ENCODE measurements at regions not wholly inside any gene's neighbourhood (a gene's known extent, or its start where the extent isn't known, plus 50 kb on each side); places are given as distances from the start of the nearest gene placed in this dataset.
"Not testable (repeated sequence)": the region's sequence is repeated elsewhere in the genome, so short reads cannot be mapped to it uniquely, and the experiment has no call there.

DNA sequence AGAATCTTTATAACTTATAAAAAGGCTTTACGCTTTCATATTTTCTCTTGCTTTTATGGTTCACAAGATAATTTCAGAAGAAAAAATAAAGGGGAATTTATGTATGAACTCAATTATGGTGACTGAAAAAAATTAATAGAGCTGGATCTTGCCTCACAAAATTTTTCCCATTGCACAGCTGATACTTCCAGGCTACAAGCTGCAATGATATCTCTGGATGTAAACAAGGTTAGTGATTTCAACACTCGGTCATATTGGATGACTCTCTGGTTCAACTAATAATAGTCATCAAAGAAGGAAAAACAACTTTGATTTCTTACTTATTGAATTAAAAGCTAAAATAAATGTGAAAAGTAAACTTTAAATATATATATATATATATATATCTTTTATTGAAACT, 868.0 kb downstream of the FAT4 start:
- DNase-seq, result no peak

GRCh38 chr4:126183206-126183605, 868.5 kb downstream of the FAT4 start:
- no peak for DNase-seq

DNA sequence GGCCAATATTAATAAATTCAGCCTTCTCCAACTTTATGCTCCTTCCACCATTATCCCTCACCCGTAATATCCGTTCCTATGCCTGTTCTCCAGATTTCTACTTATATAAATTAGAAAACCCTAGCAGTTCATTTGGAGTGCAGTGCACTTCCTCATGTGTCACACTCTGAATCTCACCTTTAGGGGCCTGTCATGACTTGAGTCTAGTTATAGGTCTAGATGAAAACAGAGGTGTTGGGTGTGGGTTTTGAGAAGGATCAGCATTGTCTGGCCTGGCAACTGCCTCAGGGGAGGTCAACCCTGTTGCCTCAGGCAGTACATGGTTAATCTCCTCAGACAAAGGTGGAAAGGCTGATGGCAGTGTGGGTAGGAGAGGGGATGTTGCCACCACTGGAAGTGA, 876.8 kb downstream of the FAT4 start:
- no peak for DNase-seq

- DNase-seq, result no peak
These were observed 877.8 kb downstream of the FAT4 start for GRCh38 chr4:126192506-126192905.

DNA sequence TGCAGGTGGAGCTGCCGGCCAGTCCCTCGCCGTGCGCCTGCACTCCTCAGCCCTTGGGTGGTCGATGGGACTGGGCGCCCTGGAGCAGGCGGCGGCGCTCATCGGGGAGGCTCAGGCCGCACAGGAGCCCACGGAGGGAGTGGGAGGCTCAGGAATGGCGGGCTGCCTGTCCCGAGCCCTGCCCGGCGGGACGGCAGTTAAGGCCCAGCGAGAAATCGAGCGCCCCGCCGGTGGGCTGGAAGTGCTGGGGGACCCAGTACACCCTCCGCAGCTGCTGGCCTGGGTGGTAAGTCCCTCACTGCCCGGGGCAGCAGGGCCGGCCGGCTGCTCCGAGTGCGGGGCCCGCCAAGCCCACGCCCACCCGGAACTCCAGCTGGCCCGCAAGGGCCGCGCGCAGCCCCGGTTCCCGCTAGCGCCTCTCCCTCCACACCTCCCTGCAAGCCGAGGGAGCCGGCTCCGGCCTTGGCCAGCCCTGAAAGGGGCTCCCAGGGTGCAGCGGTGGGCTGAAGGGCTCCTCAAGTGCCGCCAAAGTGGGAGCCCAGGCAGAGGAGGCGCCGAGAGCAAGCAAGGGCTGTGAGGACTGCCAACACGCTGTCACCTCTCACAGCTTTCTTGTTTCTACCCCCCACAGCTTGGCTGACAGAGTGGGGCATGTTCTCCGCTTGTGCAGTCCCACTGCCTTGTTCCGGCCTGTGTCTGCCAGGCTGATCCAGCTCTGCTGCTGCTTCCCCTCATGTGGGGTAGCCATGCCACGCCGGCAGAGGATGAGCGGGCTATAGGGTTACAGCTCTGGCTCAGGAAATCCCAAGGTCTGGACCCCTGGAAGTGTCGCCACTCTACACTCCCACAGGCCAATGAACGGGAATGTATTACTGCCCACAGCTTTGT, 886.7 kb downstream of the FAT4 start:
- not testable (repeated sequence) for DNase-seq

DNA sequence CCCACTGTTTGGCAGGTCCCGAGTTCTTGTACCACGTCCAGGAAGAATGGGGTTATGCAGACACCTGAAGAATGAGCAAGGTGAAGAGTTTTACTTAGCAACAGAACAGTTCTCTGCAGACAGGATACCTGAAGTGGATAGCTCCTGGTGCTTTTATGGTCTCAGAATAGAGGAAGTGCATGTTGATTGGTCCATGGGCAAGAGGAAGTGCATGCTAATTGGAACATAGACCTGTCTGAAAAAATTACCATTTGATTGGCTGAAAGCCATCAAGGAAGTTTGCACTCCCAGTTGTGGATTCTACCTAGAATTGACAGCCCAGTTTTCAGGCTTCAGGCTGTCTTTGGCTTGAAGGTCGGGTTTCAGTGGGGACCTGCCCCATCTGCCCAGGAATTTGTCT, 887.5 kb downstream of the FAT4 start:
- DNase-seq, result no peak

GRCh38 chr4:126207910-126208309, 893.2 kb downstream of the FAT4 start:
- no peak for DNase-seq

DNA sequence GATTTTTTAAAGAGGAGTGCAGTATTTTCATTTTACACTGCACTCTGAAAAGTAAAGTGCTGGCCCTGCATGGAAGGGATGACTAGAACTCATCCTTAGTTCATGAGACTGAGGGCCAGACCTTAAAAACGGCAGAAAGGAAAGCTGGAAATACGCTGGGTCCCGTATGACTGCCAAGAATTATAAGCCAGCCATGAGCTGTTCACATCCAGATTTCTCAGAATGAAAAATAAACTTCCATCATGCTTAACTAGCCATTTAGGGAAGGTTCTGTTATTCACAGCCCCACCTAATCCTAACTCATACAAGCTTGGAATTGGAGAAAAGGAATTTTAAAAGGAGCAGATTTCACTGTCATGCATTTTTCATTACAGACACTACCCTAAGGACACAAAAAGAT, 894.4 kb downstream of the FAT4 start:
- DNase-seq, result no peak

- DNase-seq, result no peak
These were observed 899.2 kb downstream of the FAT4 start for GRCh38 chr4:126213996-126214395.

DNA sequence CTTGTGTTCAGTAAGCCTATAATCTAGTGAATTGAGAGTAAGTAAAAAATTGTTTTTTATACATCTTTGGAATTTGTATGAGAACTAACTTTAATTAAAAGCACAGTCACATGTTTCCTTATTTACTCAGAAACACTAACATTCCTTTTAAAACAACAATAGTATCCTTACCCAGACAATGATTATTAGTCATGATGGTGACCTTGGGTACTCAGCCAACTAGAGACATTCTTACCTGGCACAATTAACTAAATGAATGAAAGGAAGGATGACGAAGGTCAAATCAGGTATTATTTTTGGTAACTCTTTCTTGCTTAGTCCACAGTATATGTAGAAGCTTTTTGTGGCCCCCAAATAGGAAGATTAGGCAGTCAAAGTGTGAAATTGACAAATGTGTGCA, 901.0 kb downstream of the FAT4 start:
- no peak for DNase-seq

- no peak for DNase-seq
These were observed 901.9 kb downstream of the FAT4 start for GRCh38 chr4:126216611-126217010.

DNA sequence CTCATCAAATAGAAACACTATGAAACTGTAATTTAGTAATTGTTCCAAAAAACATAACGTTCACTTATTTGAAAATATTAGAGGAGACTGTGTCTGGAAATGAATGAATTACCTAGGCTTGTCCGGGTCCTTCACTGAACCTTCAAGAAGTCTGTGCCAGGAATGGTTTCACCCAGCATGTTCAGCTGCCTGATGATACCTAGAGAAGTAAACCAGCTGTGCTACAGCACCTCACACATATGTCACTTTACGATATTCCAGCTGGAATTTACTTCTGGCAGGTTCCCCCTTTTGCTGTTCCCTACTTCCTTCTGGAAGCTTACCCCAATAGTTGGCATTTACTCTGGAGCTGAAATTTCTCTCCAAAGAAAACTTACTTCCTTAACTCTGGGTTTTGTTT, 906.5 kb downstream of the FAT4 start:
- no peak for DNase-seq

DNA sequence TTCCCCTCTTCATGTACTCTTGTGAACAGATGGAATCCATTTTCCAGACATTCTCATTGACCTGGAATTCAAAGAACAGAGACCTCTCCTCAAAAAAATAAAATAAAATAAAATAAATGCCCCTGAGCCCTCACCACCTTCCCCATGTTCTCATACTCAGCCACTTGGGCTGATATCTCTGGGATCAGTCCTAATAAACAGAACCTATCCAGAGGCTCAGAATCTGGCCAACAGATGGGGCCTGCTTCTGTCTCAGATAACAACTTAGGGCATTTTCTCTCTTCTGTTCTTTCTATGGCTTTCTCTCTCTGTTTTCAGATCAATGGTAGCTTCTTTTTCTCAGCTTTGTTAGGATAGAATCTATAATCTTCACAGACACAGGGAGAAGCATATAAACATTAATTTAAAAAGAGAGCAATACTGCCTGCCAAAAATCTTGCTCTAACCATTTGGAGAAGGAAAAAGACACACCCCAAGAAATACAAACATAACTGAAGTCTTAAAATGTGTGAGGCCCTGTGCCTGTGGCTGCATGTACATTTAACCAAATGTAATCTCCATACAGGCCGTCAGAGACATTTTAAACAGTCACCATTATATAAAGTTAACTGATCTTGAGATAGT, 907.1 kb downstream of the FAT4 start:
- no peak for DNase-seq

DNA sequence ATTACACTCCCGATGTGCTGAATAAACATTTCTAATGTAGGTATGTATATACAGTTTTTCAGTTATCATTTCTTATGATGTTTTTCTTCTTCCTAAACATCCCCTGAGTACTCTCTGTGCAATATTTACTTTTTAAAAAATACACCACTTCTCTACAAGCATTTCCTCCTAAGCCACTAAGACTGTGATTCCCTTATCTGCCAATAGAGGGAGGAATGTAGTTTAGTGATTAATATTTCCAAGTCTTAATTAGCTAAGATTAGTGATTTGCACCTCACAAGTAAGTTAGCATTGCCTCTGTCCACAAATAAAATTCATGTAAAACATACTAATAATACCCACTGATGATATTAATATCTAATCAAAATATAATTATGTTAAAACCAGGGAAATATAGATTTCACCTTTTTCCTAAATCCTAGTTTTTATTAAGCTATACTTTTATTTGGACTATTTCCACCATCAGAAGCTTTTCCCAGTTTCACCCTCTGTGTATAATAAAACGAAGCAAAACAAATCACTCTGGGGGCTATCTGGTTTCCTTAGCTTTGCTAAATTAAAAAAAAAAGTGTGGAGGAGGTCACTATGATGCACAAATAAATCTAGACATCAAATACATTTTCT, 909.1 kb downstream of the FAT4 start:
- DNase-seq, result peak in 1 of 2 experiments; percentile 16

GRCh38 chr4:126227428-126227827, 912.7 kb downstream of the FAT4 start:
- DNase-seq, result no peak

DNA sequence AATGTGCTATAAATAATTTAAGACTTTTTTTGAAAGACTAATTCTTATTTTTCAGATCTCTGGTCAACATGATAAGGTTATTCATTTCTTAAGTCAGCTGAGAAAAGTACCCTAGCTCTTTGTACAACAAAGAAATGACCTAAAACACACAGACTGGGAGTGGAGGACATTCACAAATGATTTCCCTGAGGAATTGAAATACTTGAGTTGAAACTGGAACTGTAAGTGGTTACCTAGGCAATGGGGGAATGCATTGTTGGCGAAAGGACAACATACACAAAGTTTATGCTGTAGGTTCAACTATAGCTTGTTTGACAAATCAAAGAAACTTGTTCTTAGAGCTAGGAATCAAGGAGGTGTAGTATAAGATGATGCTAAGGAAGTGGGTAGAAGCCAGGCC, 915.5 kb downstream of the FAT4 start:
- no peak for DNase-seq

DNA sequence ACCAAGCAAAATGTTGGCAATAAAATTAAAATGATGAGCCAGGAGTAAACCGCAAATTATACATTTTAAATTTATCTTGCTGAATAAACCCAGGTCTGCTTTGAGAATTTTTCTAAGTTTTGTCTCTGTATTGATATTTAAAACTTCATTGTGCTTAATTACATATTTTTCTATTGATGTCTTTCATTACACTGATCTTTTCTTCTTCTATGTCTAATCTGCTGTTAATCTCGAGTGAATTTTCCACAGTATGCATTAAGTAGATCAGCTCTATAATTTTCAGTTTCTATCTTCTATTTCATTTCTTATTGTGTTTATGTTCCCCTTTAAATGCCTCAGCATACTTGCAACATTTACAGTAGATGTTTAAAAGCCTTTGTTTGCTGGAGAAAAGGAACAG, 918.7 kb downstream of the FAT4 start:
- no peak for DNase-seq

- DNase-seq, result no peak
These were observed 923.3 kb downstream of the FAT4 start for GRCh38 chr4:126238013-126238412.

- DNase-seq, result no peak
These were observed 926.9 kb downstream of the FAT4 start for GRCh38 chr4:126241634-126242033.

DNA sequence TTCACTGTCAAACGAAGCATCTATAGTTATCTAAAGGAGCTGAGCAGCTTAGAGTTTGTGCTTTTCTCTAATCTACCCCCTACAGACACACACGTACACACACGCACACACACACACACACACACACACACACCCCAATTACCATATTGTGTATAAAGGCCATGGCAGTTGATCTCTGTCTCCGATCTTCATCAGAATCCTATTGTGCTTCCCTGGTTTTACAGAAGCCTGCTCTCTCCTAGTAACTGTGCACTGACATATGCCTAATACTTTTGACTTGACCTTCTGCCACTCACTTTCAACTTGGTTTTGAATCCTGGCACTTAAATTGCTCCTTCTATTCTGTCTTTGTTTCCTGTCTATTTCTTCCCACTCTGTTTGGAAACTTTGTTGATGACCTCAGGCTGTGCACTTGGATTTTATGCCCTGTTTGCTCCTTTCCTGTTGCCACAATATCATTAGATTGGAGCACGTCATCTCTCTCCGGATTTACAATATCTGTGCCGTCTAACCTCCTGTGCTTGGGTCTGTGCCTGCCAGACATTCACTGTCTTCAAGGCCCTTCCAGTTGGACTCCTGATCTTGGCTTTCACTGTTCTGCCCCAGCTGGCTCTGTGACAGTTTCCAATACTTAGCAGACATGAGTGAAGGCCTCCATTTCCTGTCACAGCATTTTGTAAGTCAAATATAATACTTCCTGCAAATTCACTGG, 928.1 kb downstream of the FAT4 start:
- no peak for DNase-seq

GRCh38 chr4:126247409-126247808, 932.7 kb downstream of the FAT4 start:
- DNase-seq, result no peak

- DNase-seq, result no peak
These were observed 935.3 kb downstream of the FAT4 start for GRCh38 chr4:126250006-126250405.

DNA sequence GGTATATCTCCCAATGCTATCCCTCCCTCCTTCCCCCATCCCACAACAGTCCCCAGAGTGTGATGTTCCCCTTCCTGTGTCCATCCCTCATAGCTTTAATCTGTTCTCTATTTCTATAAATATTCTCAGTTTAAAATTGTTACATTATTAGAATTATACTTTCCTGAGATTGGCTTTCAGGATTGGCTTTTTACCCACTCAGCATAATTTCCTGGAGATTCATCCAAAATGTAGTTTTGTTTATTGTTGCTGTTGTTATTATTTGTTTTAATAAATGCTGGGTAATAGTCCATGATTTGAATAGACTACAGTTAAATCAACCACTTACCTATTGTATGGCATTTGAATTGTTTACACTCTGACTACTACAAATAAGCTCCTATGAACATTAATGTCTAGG, 936.4 kb downstream of the FAT4 start:
- no peak for DNase-seq

DNA sequence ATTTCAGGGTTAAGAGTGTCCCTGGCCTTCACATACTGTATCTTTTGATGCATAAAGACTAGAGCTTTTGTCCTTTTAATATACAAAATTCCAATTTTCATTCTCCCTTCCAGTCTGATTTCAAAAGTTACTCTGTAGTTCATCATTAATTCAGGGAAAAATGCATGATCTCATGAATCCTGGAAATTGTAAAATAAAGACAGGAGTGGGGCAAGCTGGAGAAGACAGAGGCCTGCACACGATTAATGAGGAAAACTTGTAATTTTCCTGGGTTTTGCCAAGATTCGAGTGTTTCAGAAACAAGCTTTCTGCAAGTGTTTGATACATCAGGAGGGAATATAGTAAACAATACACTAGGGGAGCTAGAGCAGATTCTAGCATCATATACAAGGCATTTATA, 947.9 kb downstream of the FAT4 start:
- no peak for DNase-seq
